ENCODE measurements at regions not wholly inside any gene's neighbourhood (a gene's known extent, or its start where the extent isn't known, plus 50 kb on each side); places are given as distances from the start of the nearest gene placed in this dataset.

DNA sequence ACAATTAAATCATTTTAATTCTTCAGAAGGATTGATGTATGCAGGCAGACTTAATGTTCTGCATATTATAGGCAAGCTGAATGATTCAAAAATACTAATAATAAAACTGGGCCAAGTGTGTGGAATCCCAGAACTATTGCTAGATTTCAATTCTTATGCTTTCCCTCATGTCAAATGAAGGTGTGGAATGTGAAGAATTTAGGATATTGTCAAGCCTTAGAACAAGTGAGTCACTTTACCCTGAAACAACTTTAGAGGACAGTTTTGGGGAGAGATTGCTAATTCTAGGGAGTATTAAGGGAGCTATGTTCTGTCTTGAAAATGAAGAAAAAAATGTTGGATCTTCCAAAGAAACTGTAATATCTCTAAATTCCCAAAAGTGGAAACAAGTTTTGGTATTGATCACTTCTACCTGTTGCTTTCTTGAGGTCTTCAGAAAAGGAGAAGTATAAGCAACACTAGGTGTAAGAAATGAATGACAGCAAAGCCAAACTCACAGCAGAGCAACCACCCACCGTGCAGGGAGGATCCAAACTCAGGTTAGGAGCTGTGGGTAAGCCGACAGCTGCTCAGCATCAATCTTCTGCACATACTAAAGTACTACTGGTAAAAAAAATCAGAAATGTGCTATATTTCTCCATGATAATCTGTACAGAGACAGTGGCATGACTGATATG lies 818.1 kb downstream of the SLC4A3 start:
- TF ChIP-seq CTCF (IDR thresholded peaks at IDR 0.05; ENCODE audit: control extremely low read depth, extremely low read depth): no peak
- no peak overlapping the region for H3K27ac ChIP-seq (ENCODE audit: low read depth in 1 of 2, low read length in 1 of 2)
- H3K9ac ChIP-seq (ENCODE audit: insufficient read depth in 1 of 2, low read length in 2 of 2): no peak overlapping the region
- H3K4me1 ChIP-seq (ENCODE audit: control insufficient read depth in 5 of 5, insufficient read depth in 5 of 5, low read length in 5 of 5): no peaks in the 10 kb centered on the region
- H3K4me3 ChIP-seq: no peak overlapping the region
- ATAC-seq (ENCODE audit: insufficient read depth, low FRiP score) (no peak), DNase-seq (no peak)
- WGBS, 2 donors: 72 to 86% methylated on average over 2 of the region's 2 CpGs
- no peaks in the 10 kb centered on the region for H3K27me3 ChIP-seq (ENCODE audit: control insufficient read depth in 3 of 3, insufficient read depth in 3 of 3, low read length in 2 of 3)
- H3K36me3 ChIP-seq (ENCODE audit: control insufficient read depth in 4 of 4, insufficient read depth in 4 of 4, low read length in 4 of 4): no peaks in the 10 kb centered on the region
- H3K9me3 ChIP-seq (ENCODE audit: control insufficient read depth in 4 of 4, insufficient read depth in 3 of 4, low read length in 3 of 4): no peaks in the 10 kb centered on the region

DNA sequence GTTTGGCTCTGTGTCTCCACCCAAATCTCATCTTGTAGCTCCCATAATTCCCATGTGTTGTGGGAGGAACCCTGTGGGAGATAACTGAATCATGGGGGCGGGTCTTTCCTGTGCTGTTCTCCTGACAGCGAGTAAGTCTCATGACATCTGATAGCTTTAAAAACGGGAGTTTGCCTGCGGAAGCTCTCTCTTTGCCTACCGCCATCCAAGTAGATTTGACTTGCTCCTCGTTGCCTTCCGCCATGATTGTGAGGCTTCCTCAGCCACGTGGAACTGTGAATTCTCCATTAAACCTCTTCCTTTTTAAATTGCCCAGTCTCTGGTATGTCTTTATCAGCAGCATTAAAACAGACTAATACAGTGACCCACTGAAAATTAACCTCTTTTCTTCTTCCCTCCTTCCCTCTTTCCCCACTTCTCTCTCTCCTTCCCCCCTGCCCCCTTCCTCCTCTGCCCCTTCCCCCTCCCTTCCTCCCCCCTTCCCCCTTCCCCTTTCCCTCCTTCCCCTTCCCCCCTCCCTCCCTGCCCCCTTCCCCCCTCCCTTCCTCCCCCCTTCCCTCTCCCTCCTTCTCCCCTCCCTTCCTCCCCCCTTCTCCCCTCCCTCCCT lies 818.8 kb downstream of the SLC4A3 start:
- no peak for ATAC-seq (ENCODE audit: insufficient read depth, low FRiP score)
- Histone ChIP-seq H3K4me3 (no peak overlapping the region), H3K9ac (ENCODE audit: insufficient read depth in 1 of 2, low read length in 2 of 2) (no peak overlapping the region), H3K27ac (ENCODE audit: low read depth in 1 of 2, low read length in 1 of 2) (no peak overlapping the region), H3K4me1 (ENCODE audit: control insufficient read depth in 5 of 5, insufficient read depth in 5 of 5, low read length in 5 of 5) (no peaks in the 10 kb centered on the region), H3K9me3 (ENCODE audit: control insufficient read depth in 4 of 4, insufficient read depth in 3 of 4, low read length in 3 of 4) (no peaks in the 10 kb centered on the region), H3K27me3 (ENCODE audit: control insufficient read depth in 3 of 3, insufficient read depth in 3 of 3, low read length in 2 of 3) (no peaks in the 10 kb centered on the region), H3K36me3 (ENCODE audit: control insufficient read depth in 4 of 4, insufficient read depth in 4 of 4, low read length in 4 of 4) (no peaks in the 10 kb centered on the region)
- WGBS, 2 donors: 89 to 92% methylated on average over 8 of the region's 8 CpGs
- DNase-seq: no peak
- no peak for TF ChIP-seq CTCF (IDR thresholded peaks at IDR 0.05; ENCODE audit: control extremely low read depth, extremely low read depth)

DNA sequence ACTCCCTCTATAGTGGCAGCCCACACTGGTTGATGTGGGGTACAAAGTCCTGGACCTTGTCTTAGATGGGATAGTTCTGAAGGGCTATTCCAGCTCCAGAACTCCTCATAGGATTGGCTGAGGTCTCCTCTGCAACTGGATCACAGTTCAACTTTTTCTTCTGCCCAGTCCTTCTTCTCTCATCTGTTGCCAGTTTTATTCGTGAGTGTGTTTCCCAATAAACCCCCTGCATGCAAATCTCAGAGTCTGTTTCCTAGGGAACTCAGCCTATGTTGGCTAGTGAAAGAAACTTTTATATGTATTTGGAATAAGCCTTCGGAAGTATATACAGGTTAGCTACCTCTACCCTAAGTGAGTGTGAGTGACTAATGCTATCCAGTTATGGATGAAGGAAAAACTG lies 823.4 kb downstream of the SLC4A3 start:
- no peak overlapping the region for H3K27ac ChIP-seq (ENCODE audit: low read depth in 1 of 2, low read length in 1 of 2)
- H3K4me1 ChIP-seq (ENCODE audit: control insufficient read depth in 5 of 5, insufficient read depth in 5 of 5, low read length in 5 of 5): peaks cover 0 to 1% (median 0%) of the 10 kb centered on the region in 5 donors
- H3K27me3 ChIP-seq (ENCODE audit: control insufficient read depth in 3 of 3, insufficient read depth in 3 of 3, low read length in 2 of 3): no peaks in the 10 kb centered on the region
- no peak overlapping the region for H3K4me3 ChIP-seq
- no peaks in the 10 kb centered on the region for H3K9me3 ChIP-seq (ENCODE audit: control insufficient read depth in 4 of 4, insufficient read depth in 3 of 4, low read length in 3 of 4)
- DNase-seq (peak in 2 of 3 donors; percentile 50 to 67), ATAC-seq (ENCODE audit: insufficient read depth, low FRiP score) (no peak)
- TF ChIP-seq CTCF (IDR thresholded peaks at IDR 0.05; ENCODE audit: control extremely low read depth, extremely low read depth): no peak
- no peak overlapping the region for H3K9ac ChIP-seq (ENCODE audit: insufficient read depth in 1 of 2, low read length in 2 of 2)
- H3K36me3 ChIP-seq (ENCODE audit: control insufficient read depth in 4 of 4, insufficient read depth in 4 of 4, low read length in 4 of 4): no peaks in the 10 kb centered on the region
- 78 to 85% methylated on average over 2 of the region's 2 CpGs for WGBS, 2 donors

Data from lung (tissue), 11 donors.